Fibroblast of peridontal ligament (primary cell): ENCODE measurements at regions not wholly inside any gene's neighbourhood (a gene's known extent, or its start where the extent isn't known, plus 50 kb on each side); places are given as distances from the start of the nearest gene placed in this dataset.
"Not testable (repeated sequence)": the region's sequence is repeated elsewhere in the genome, so short reads cannot be mapped to it uniquely, and the experiment has no call there.

Experiments
- DNase-seq: peaks from one replicate; pipeline ENCODE4 v3.0.0-alpha.2; 2010; ENCODE audit errors: extremely low read depth

GRCh38 chr12:45490232-45490881 is 239.1 kb upstream of the ARID2 start:
- DNase-seq = peak; percentile 7

- DNase-seq = no peak
Observed at GRCh38 chr12:45494279-45494678, 235.2 kb upstream of the ARID2 start.

- DNase-seq = no peak
Observed at GRCh38 chr12:45498645-45499044, 230.9 kb upstream of the ARID2 start.

GRCh38 chr12:45502481-45503128 is 226.9 kb upstream of the ARID2 start:
- no peak for DNase-seq

- no peak for DNase-seq
Observed at GRCh38 chr12:45503899-45504298, 225.6 kb upstream of the ARID2 start.

GRCh38 chr12:45504316-45505010 is 225.0 kb upstream of the ARID2 start:
- no peak for DNase-seq

- no peak for DNase-seq
Observed at GRCh38 chr12:45509187-45509586, 220.3 kb upstream of the ARID2 start.

- DNase-seq = no peak
Observed at GRCh38 chr12:45509621-45510020, 219.9 kb upstream of the ARID2 start.

- DNase-seq = no peak
Observed at GRCh38 chr12:45517381-45517780, 212.1 kb upstream of the ARID2 start.

- DNase-seq = no peak
Observed at GRCh38 chr12:45518291-45519235, 210.9 kb upstream of the ARID2 start.

- DNase-seq = no peak
Observed at GRCh38 chr12:45522227-45522626, 207.3 kb upstream of the ARID2 start.

GRCh38 chr12:45526823-45527222 is 202.7 kb upstream of the ARID2 start:
- DNase-seq = not testable (repeated sequence)

GRCh38 chr12:45532113-45532512 is 197.4 kb upstream of the ARID2 start:
- no peak for DNase-seq

- DNase-seq = no peak
Observed at GRCh38 chr12:45535610-45536180, 193.8 kb upstream of the ARID2 start.

- DNase-seq = no peak
Observed at GRCh38 chr12:45536284-45536683, 193.2 kb upstream of the ARID2 start.

GRCh38 chr12:45540661-45541341 is 188.7 kb upstream of the ARID2 start:
- no peak for DNase-seq

- DNase-seq = peak; percentile 95
Observed at GRCh38 chr12:45543887-45544286, 185.6 kb upstream of the ARID2 start.

GRCh38 chr12:45546545-45546944 is 183.0 kb upstream of the ARID2 start:
- DNase-seq = no peak

- DNase-seq = no peak
Observed at GRCh38 chr12:45547132-45547531, 182.4 kb upstream of the ARID2 start.

- DNase-seq = peak; percentile 13
Observed at GRCh38 chr12:45547822-45548221, 181.7 kb upstream of the ARID2 start.

GRCh38 chr12:45548426-45548825 is 181.1 kb upstream of the ARID2 start:
- DNase-seq = no peak
